Stimulated activated CD4-positive, alpha-beta T cell treated with anti-CD3 and anti-CD28 coated beads, Interleukin-1b, Interleukin-23, amount 100 ng/mL, for 4 hours (primary cell): ENCODE measurements at regions not wholly inside any gene's neighbourhood (a gene's known extent, or its start where the extent isn't known, plus 50 kb on each side); places are given as distances from the start of the nearest gene placed in this dataset.

ENCODE experiments used
- DNase-seq, 2 donors: peaks; one replicate each; pipeline ENCODE4 v3.0.0-alpha.2; 2020; ENCODE audit warnings: low read depth in 2 of 2

- DNase-seq, result no peak
These were observed 170.2 kb upstream of the PAPPA start for GRCh38 chr9:115983366-115983765.

- no peak for DNase-seq
These were observed 167.9 kb upstream of the PAPPA start for GRCh38 chr9:115985657-115986056.

GRCh38 chr9:115986508-115986907 lies 167.1 kb upstream of the PAPPA start:
- DNase-seq, result no peak

- DNase-seq, result no peak
These were observed 164.9 kb upstream of the PAPPA start for GRCh38 chr9:115988701-115989100.

GRCh38 chr9:115989831-115990230 lies 163.8 kb upstream of the PAPPA start:
- no peak for DNase-seq

GRCh38 chr9:115992834-115993233 lies 160.8 kb upstream of the PAPPA start:
- no peak for DNase-seq

GRCh38 chr9:115997923-115998322 lies 155.7 kb upstream of the PAPPA start:
- no peak for DNase-seq

- no peak for DNase-seq
These were observed 154.9 kb upstream of the PAPPA start for GRCh38 chr9:115998666-115999065.

GRCh38 chr9:115999498-115999897 lies 154.1 kb upstream of the PAPPA start:
- DNase-seq, result no peak

GRCh38 chr9:116000748-116001329 lies 152.8 kb upstream of the PAPPA start:
- no peak for DNase-seq

- no peak for DNase-seq
These were observed 151.4 kb upstream of the PAPPA start for GRCh38 chr9:116002181-116002580.

GRCh38 chr9:116002624-116003023 lies 151.0 kb upstream of the PAPPA start:
- no peak for DNase-seq

GRCh38 chr9:116003397-116003796 lies 150.2 kb upstream of the PAPPA start:
- DNase-seq, result no peak

GRCh38 chr9:116005205-116005604 lies 148.4 kb upstream of the PAPPA start:
- no peak for DNase-seq

GRCh38 chr9:116007824-116008223 lies 145.8 kb upstream of the PAPPA start:
- DNase-seq, result no peak

GRCh38 chr9:116008278-116008677 lies 145.3 kb upstream of the PAPPA start:
- DNase-seq, result no peak

- DNase-seq, result no peak
These were observed 144.2 kb upstream of the PAPPA start for GRCh38 chr9:116009420-116009819.

- no peak for DNase-seq
These were observed 137.7 kb upstream of the PAPPA start for GRCh38 chr9:116015855-116016254.

- no peak for DNase-seq
These were observed 133.4 kb upstream of the PAPPA start for GRCh38 chr9:116020146-116020545.

- no peak for DNase-seq
These were observed 132.8 kb upstream of the PAPPA start for GRCh38 chr9:116020801-116021200.

GRCh38 chr9:116027096-116027495 lies 126.5 kb upstream of the PAPPA start:
- no peak for DNase-seq

- DNase-seq, result no peak
These were observed 126.1 kb upstream of the PAPPA start for GRCh38 chr9:116027511-116027910.

- DNase-seq, result no peak
These were observed 125.6 kb upstream of the PAPPA start for GRCh38 chr9:116027951-116028350.

GRCh38 chr9:116030517-116030916 lies 123.1 kb upstream of the PAPPA start:
- DNase-seq, result no peak
